Lower leg skin (tissue), 3 donors: ENCODE measurements at regions not wholly inside any gene's neighbourhood (a gene's known extent, or its start where the extent isn't known, plus 50 kb on each side); places are given as distances from the start of the nearest gene placed in this dataset.
"Not testable (repeated sequence)": the region's sequence is repeated elsewhere in the genome, so short reads cannot be mapped to it uniquely, and the experiment has no call there.

Source experiments
- DNase-seq, 2 donors: peaks; one replicate each; pipeline ENCODE4 v3.0.0-alpha.2; 2019; ENCODE audit warnings: low spot score in 2 of 2
- H3K4me3 ChIP-seq: fragments of 200-600 bp; sonication (generic); 2 replicates; pipeline ENCODE4 v1.5.1; 2017; ENCODE audit warnings: mild to moderate bottlenecking, low read depth; ENCODE audit not compliant: poor library complexity, severe bottlenecking
- WGBS, 2 donors: methylation state at CpG; one replicate each; pipeline ENCODE4 v1.1.5; 2018; 5-methylcytosine and 5-hydroxymethylcytosine counted together
- intact Hi-C: fragments of 100-400 bp; cut with DNase I; formaldehyde crosslinking; loops from one replicate; pipeline ENCODE4 v1.15.0; 2023; ENCODE audit warnings: low total_unique reads

DNA sequence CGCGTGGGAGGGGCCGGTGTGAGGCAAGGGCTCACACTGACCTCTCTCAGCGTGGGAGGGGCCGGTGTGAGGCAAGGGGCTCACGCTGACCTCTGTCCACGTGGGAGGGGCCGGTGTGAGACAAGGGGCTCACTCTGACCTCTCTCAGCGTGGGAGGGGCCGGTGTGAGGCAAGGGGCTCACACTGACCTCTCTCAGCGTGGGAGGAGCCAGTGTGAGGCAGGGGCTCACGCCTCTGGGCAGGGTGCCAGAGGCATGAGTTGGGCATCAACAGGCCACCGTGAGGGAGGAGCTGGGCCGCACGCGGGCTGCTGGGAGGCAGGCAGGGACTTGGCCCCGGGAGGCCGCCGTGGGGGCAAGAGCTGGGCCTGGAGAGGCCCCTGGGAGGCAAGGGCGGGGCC, 91.0 kb downstream of the PLPP2 start:
- WGBS, 2 donors: 91% methylated on average over 14 of the region's 20 CpGs; no CpG with 5 or more reads in 1 of the 2 donors
- intact Hi-C loops, H3K4me3 ChIP-seq: not testable (repeated sequence)
- peak in 1 of 2 donors; percentile 12 for DNase-seq
